GM19239 (cell line): ENCODE measurements at regions not wholly inside any gene's neighbourhood (a gene's known extent, or its start where the extent isn't known, plus 50 kb on each side); places are given as distances from the start of the nearest gene placed in this dataset.

ENCODE experiments used
- DNase-seq: peaks from one replicate; pipeline ENCODE4 v3.0.0; 2011; ENCODE audit warnings: low spot score; ENCODE audit not compliant: insufficient read length
- FAIRE-seq: peaks from 2 replicates; lab custom pipeline; 2011; peaks lifted over from hg19 to GRCh38; lab: Jason Lieb, UNC

DNA sequence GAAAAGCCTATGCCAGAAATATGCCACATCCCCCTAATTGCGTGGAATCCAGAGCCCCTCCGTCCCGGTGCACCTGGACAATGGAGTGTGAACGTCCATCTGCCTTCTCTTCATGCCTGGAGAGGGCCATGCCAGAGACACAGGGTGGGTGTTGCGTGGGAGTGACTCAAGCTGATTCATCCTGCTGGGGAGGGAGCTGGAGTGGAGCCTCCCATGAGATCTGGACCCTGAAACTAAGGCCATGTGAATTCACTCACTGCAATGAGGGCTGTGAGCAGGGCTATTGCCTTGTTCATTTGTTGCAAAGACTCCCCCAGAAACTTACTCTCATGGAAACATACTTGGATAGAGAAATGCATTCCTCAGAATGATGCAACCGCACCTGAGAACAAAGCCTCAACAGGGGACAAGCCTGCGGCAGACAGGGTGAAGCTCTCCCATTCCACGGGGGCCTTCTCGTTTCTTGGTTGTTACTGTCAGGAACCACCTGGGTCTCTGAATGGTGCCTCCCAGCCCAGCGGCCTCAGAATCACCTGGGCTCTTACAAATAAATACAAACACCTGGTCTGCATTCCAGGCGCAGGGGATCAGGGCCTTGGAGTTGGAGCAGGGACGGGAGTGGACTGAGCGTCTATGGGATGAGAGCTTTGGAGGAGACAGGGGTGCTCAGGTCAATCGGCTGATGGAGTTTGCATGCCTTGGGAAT lies 1031.2 kb downstream of the BRD1 start:
- DNase-seq (no peak), FAIRE-seq (no peak)

GRCh38 chr22:48795664-48796063 lies 1032.0 kb downstream of the BRD1 start:
- DNase-seq (no peak), FAIRE-seq (no peak)

- no peak for FAIRE-seq
- no peak for DNase-seq
These were observed 1032.8 kb downstream of the BRD1 start for GRCh38 chr22:48794906-48795305.

DNA sequence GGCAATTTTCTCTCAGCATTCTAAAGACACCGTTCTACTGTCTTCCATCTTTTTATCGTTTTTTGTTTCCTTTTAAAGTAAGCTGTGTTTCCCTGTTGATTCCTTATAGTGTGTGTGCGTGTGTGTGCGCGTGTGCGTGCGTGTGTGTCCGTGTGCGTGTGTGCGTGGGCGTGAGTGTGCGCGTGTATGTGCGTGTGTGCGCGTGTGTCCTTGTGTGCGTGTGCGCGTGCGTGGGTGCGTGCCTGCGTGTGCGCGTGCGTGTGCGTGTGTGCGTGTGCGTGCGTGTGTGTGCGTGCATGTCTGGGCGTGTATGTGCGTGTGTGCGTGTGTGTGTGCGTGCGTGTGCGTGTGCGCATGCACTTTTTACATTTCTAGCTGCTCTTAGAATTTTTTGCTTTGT lies 1033.7 kb downstream of the BRD1 start:
- FAIRE-seq (no peak), DNase-seq (no peak)

- DNase-seq: no peak
- no peak for FAIRE-seq
These were observed 1041.0 kb downstream of the BRD1 start for GRCh38 chr22:48786679-48786996.

- no peak for DNase-seq
- no peak for FAIRE-seq
These were observed 1041.6 kb downstream of the BRD1 start for GRCh38 chr22:48785792-48786678.

DNA sequence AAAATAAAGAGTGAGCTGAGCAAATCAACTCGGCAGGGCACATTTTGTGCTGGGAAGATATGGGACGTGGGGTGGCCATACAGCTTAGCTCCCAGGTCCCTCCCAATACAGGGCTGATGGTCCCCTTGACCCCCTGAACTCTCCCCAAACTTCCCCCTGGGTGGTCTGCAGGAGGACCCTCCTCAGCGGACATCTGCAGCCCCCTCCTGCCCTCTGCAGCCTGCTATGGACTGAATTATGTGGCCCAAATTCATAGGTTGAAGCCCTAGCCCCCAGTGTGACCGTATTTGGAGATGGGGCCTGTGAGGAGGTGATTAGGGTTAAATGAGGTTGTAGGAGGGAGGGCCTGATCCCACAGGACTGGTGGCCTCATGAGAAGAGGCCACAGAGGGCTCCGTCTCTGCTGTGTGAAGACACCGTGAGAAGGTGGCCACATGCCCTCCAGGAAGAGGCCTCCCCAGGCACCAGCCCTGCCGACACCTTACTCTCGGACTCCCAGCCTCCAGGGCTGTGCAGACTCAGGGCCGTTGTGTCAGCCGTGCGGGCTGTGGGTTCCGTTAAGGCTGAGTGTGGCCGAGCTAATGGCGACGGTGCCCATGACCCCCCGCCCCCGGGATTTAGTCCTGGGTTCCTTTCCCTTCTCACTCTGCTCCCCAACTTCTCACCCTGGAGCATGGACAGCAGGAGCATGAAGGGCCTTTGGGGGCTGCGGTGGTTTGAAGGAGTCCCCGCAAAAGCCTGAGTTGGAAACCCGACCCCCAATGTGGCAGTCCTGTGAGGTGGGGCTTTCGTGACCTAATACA lies 1042.8 kb downstream of the BRD1 start:
- DNase-seq: no peak

DNA sequence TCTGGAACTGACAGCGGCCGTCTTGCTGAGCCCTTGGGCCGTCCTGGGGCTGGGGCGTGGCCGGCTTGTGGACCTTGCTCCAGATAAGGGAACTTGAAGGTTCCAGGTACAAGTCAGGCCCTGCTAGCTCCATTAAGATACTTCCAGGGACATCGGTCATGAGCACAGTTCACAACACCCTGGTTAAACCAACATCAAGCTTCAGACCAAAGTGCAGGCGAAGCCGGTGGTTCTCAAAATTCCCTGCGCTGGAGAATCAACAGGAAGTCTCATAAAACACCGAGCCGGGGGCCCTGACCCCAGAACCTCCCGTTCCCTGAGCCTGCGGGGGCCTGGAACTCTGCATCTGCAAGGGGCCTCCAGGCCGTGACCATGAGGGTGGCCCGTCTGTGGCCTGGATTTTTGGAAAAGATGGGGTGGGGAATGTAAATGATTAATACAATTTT lies 1043.8 kb downstream of the BRD1 start:
- FAIRE-seq (no peak), DNase-seq (no peak)

More for the DNA sequence above, 1042.8 kb downstream of the BRD1 start:
- no peak for FAIRE-seq

DNA sequence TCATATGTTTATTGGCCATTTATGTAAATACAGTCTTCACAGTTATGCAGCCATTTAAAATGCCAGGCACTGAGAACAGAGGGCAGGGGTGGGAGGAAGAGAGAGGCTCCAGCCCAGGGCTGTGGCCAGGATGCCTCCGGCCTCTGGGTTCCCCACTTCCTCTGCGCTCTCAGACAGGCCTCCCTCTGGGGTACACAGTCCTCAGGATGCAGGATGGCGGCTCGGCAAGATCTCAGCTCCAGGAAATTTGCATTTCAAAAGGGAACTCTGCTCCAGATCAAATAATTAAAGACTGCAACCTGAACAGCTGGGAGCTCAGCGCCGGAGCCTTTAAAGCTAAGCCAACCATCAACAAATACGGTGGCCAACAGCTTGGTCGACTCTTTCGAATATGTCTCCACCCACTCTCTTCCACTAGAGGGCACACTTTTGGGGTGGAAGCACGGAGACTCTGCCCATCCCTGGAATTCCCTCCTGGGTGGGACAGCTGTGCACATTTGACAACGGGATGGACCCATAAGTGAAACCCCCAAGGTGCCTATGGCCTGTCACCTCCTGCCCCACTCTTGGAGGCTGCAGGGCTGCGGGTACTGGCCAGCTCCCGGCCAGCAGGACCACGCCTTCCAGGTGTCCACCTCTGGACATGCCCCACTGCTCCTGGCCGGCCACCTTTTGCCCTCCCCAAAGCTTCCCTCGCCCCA lies 1044.7 kb downstream of the BRD1 start:
- no peak for DNase-seq
- FAIRE-seq: no peak

- FAIRE-seq (no peak), DNase-seq (no peak)
These were observed 1045.3 kb downstream of the BRD1 start for GRCh38 chr22:48782326-48782725.

DNA sequence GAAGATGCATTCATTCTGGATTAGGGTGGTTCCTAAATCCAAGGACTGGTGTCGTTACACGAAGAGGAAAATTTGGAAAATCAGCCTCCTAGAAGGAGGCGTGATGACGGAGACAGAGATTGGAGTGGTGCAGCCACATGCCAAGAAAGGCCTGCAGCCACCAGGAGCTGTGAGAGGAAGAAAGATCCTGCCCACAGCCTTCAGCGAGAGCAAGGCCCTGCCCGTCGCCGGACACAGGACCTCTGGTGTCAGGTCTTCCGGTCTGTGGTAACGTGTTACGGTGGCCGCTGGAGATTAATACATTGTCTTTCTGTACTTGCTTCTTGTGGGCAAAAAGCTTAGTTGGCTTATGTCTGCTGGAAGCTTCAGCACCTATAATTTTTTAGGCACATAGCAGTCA lies 1045.8 kb downstream of the BRD1 start:
- no peak for FAIRE-seq

DNA sequence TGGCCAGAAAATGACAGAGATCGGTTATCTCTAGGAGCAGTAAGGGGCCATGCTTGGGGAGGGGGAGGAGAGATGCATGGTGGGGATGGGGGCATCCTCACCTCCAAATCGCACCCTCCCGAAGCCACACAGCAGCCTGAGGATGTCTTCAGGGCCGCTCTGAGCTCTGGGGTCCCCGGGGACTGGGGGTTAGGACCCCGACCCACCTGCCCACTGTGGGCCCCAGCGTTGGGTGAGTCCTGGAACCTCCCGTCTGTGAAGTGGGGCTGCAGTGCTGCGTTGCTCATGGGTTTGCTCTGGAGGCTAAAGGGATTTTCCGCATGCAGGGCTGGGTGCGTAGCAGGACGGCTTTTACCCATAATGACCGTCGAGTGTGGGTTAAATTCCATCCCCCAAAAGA lies 1046.3 kb downstream of the BRD1 start:
- DNase-seq: no peak
- no peak for FAIRE-seq

More for the DNA sequence above, 1045.8 kb downstream of the BRD1 start:
- DNase-seq: no peak

DNA sequence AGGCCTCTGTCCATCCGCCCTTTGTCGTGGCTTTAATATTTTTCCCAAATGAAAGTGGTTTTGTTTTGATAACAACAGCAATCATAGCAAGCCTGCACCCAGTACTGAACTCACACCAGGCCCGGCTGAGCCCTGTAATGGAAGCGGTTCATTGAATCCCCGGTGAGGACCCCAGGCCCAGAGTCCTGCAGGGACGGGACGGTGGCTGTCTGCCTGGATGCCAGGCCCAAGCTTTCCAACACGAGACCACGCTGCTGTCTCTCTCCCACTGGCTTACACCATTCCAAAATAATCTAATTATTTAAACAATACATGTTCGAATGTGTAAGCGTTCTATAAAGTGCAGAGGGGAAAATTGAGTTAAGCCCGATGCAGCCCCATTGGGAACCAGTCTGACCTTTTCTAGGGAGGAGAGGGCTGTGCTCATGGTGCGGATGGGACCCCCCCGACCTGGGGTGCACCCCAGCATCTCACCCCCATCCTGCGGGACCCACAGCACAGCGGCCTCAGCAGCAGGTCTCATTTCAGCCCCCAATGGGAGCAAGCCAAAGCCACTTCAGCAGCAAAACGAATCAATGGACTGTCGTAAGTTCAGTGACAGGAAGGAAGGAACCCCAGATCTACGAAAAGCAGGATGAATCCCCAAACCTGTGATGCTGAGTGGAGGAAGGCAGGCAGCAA lies 1046.9 kb downstream of the BRD1 start:
- no peak for DNase-seq
- no peak for FAIRE-seq

DNA sequence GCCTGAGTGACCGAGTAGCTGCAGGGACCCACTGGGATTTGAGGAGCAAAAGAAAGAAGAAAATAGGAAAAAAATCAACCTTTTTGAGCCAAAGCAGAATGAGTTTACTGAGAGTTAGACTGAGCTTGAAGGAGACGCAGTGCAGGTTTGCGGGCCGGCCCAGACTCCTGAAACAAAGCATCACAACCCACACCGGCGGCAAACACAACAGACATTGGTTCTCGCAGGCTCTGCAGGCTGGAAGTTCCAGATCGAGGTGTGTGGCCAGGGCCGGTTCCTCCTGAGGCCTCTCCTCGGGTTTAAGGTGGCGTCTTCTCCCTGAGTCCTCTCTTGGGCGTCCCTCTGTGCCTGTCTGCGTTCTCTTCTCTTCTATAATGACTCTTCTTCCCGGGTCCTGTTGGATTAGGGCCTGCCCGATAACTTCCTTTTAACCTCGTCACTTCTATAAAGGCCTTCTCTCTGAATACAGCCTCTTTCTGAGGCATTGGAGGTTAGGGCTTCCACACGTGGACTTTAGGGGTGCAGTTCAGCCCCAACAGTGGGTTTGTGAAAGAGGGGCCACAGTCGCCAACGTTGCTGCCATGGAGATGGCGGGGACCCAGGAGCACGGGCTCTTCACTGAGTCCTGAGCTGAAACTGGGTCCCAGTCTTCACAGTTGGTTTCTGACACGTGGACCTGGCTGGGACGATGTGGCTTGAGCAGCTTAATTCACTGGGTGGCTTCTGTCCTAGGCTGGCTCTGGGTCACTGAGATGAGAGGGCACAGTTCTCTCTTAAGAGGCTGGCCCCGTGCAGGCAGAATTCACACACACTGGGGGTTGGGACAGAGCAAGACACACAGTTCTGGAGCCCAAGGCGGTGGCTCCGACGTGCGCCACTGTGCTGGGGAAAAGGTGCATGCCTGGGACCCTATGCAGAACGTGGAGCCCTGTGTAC lies 1047.7 kb downstream of the BRD1 start:
- DNase-seq (no peak), FAIRE-seq (no peak)

DNA sequence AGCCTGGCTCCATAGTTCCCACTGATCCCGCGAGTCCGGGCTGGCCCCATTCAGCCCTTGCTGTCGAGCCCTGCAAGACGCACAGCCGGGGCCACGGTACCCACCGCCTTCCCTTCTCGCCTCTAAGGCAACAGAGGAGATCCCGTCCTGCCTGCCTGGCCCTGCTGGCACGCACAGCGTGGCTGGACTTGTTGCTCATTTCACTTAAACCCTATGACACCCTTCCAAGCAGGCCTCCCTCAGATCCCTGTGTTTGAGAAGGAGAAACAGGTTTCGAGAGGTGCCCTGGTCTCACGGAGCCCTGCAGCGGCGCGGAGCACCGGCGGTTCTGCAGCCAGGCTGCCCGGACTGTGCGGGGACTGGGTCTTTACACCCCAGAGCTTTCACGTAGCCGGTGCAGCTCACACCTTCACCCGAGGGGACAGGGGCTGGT lies 1048.4 kb downstream of the BRD1 start:
- DNase-seq (no peak), FAIRE-seq (no peak)

- FAIRE-seq: no peak
- no peak for DNase-seq
These were observed 1049.1 kb downstream of the BRD1 start for GRCh38 chr22:48778308-48779195.

DNA sequence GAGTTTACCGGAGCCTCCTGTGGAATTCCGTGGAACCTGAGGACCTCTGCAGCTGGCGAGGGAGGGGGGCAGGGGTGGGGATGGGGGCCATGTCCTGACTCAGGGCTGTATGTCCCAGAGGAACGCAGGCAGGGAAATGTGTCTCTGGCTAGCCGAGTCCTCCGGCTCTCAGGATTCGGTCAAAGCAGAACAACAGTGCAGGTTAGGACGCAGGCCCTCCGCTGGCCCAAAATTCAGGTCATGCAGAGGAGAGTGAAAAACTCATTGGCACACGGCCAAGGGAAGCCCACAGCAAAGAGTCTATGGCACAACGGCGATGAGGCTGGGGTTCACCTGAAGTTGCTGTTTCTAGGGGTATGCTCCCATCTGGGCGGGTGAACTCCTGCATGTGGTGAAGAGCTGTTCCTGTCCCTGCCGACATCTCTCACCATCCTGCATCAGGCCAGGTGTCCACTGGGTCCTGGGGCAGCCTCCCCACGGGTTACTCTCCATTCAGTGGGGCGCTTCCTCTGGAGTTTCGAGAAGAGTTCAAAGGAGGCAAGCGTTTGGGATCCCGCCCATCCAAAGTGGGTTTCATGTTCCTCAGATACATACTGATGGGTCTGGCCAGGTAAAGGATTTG lies 1055.3 kb downstream of the BRD1 start:
- no peak for FAIRE-seq
- DNase-seq: no peak
